ENCODE measurements at regions not wholly inside any gene's neighbourhood (a gene's known extent, or its start where the extent isn't known, plus 50 kb on each side); places are given as distances from the start of the nearest gene placed in this dataset.

- TF ChIP-seq CTCF (conservative IDR thresholded peaks at IDR 0.05) (no peak), EZH2 (IDR thresholded peaks at IDR 0.05; ENCODE audit: low read depth) (no peak)
Observed at GRCh38 chr3:14346642-14347041, 55.8 kb upstream of the SLC6A6 start.
